ENCODE measurements at regions not wholly inside any gene's neighbourhood (a gene's known extent, or its start where the extent isn't known, plus 50 kb on each side); places are given as distances from the start of the nearest gene placed in this dataset.

DNA sequence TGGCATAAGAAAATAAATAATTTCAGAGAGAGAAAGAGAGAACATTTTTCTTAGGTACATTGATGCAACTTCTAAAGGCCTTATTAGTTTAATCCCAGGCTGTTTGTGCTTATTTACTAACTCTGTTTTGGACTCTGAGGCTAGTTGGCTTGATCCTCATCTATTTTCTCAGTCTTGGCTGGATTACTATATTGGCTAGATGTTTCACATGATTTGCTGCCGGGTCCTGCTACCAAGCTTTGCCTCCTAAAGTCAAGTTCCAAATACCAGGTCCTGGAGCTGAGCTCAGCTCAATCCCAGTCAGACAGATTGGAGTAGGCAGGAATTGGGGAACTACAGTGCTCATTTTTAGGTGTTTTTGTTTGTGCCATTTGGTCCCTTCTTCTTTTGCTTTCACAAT, 340.8 kb downstream of the BCAT1 start:
- POLR2A ChIA-PET: no interaction called here
- H3K9me1 ChIP-seq (ENCODE audit: control insufficient read depth, insufficient read depth, low read length): no peaks in the 10 kb centered on the region
- intact Hi-C loops (cut with micrococcal nuclease): no loop called here
- H3K4me1 ChIP-seq (replicated peaks in 1 of 2; ENCODE audit: control insufficient read depth in 2 of 2, insufficient read depth in 2 of 2, low read length in 2 of 2): no peaks in the 10 kb centered on the region
- DNase-seq (ENCODE audit: extremely low read depth in 1 of 4, low spot score in 3 of 4): no peak
- H3K4me3 ChIP-seq: no peak overlapping the region
- CTCF ChIA-PET (ENCODE audit: low intra/inter-chr PET ratio): no interaction called here
- H4K20me1 ChIP-seq (replicated peaks; ENCODE audit: control insufficient read depth, insufficient read depth, low read length): no peaks in the 10 kb centered on the region
- no peaks in the 10 kb centered on the region for H3K36me3 ChIP-seq (ENCODE audit: control insufficient read depth, insufficient read depth, low read length)
- no peak overlapping the region for H3K27ac ChIP-seq (ENCODE audit: extremely low read depth, low read depth, low read length)
- 0% methylated on average over 1 of the region's 1 CpG for WGBS (ENCODE audit: insufficient coverage, low coverage, missing lambda C conversion rate)
- no peaks in the 10 kb centered on the region for H3K9me3 ChIP-seq (replicated peaks; ENCODE audit: control insufficient read depth, insufficient read depth, low read depth, low read length)
- no peaks in the 10 kb centered on the region for H3K27me3 ChIP-seq (ENCODE audit: control insufficient read depth in 2 of 2, insufficient read depth in 2 of 2, low read length in 2 of 2)
- H3K9ac ChIP-seq (ENCODE audit: insufficient read depth in 1 of 2, low read depth in 2 of 2, low read length in 2 of 2): no peak overlapping the region
- in situ Hi-C loops (cut with MboI): no loop called here
- no peaks in the 10 kb centered on the region for H3K79me2 ChIP-seq (ENCODE audit: control insufficient read depth, insufficient read depth, low read length)
- no peak for FAIRE-seq
- ATAC-seq: no peak
- H3K4me2 ChIP-seq (ENCODE audit: insufficient read depth, low read length): no peak overlapping the region
- H2AFZ ChIP-seq (ENCODE audit: low read depth, low read length): no peak overlapping the region
- TF ChIP-seq ZNF124 (CRISPR knock-in tag; IDR thresholded peaks at IDR 0.05) (no peak), SREBF2 (CRISPR knock-in tag; IDR thresholded peaks at IDR 0.05) (no peak), BRD9 (IDR thresholded peaks at IDR 0.05; ENCODE audit: low read depth, partially characterized antibody) (no peak), TCF7 (IDR thresholded peaks at IDR 0.05; ENCODE audit: borderline replicate concordance) (no peak)
- TF ChIP-seq, protein P1, sequence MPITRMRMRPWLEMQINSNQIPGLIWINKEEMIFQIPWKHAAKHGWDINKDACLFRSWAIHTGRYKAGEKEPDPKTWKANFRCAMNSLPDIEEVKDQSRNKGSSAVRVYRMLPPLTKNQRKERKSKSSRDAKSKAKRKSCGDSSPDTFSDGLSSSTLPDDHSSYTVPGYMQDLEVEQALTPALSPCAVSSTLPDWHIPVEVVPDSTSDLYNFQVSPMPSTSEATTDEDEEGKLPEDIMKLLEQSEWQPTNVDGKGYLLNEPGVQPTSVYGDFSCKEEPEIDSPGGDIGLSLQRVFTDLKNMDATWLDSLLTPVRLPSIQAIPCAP (CRISPR knock-in tag; IDR thresholded peaks at IDR 0.05; ENCODE audit: borderline replicate concordance): no peak
- TF ChIP-seq, protein P2, sequence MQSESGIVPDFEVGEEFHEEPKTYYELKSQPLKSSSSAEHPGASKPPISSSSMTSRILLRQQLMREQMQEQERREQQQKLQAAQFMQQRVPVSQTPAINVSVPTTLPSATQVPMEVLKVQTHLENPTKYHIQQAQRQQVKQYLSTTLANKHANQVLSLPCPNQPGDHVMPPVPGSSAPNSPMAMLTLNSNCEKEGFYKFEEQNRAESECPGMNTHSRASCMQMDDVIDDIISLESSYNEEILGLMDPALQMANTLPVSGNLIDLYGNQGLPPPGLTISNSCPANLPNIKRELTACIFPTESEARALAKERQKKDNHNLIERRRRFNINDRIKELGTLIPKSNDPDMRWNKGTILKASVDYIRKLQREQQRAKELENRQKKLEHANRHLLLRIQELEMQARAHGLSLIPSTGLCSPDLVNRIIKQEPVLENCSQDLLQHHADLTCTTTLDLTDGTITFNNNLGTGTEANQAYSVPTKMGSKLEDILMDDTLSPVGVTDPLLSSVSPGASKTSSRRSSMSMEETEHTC (IDR thresholded peaks at IDR 0.05): no peak
- TF ChIP-seq, protein P3, sequence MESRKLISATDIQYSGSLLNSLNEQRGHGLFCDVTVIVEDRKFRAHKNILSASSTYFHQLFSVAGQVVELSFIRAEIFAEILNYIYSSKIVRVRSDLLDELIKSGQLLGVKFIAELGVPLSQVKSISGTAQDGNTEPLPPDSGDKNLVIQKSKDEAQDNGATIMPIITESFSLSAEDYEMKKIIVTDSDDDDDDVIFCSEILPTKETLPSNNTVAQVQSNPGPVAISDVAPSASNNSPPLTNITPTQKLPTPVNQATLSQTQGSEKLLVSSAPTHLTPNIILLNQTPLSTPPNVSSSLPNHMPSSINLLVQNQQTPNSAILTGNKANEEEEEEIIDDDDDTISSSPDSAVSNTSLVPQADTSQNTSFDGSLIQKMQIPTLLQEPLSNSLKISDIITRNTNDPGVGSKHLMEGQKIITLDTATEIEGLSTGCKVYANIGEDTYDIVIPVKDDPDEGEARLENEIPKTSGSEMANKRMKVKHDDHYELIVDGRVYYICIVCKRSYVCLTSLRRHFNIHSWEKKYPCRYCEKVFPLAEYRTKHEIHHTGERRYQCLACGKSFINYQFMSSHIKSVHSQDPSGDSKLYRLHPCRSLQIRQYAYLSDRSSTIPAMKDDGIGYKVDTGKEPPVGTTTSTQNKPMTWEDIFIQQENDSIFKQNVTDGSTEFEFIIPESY (CRISPR knock-in tag; IDR thresholded peaks at IDR 0.05): no peak
- TF ChIP-seq, protein P4, sequence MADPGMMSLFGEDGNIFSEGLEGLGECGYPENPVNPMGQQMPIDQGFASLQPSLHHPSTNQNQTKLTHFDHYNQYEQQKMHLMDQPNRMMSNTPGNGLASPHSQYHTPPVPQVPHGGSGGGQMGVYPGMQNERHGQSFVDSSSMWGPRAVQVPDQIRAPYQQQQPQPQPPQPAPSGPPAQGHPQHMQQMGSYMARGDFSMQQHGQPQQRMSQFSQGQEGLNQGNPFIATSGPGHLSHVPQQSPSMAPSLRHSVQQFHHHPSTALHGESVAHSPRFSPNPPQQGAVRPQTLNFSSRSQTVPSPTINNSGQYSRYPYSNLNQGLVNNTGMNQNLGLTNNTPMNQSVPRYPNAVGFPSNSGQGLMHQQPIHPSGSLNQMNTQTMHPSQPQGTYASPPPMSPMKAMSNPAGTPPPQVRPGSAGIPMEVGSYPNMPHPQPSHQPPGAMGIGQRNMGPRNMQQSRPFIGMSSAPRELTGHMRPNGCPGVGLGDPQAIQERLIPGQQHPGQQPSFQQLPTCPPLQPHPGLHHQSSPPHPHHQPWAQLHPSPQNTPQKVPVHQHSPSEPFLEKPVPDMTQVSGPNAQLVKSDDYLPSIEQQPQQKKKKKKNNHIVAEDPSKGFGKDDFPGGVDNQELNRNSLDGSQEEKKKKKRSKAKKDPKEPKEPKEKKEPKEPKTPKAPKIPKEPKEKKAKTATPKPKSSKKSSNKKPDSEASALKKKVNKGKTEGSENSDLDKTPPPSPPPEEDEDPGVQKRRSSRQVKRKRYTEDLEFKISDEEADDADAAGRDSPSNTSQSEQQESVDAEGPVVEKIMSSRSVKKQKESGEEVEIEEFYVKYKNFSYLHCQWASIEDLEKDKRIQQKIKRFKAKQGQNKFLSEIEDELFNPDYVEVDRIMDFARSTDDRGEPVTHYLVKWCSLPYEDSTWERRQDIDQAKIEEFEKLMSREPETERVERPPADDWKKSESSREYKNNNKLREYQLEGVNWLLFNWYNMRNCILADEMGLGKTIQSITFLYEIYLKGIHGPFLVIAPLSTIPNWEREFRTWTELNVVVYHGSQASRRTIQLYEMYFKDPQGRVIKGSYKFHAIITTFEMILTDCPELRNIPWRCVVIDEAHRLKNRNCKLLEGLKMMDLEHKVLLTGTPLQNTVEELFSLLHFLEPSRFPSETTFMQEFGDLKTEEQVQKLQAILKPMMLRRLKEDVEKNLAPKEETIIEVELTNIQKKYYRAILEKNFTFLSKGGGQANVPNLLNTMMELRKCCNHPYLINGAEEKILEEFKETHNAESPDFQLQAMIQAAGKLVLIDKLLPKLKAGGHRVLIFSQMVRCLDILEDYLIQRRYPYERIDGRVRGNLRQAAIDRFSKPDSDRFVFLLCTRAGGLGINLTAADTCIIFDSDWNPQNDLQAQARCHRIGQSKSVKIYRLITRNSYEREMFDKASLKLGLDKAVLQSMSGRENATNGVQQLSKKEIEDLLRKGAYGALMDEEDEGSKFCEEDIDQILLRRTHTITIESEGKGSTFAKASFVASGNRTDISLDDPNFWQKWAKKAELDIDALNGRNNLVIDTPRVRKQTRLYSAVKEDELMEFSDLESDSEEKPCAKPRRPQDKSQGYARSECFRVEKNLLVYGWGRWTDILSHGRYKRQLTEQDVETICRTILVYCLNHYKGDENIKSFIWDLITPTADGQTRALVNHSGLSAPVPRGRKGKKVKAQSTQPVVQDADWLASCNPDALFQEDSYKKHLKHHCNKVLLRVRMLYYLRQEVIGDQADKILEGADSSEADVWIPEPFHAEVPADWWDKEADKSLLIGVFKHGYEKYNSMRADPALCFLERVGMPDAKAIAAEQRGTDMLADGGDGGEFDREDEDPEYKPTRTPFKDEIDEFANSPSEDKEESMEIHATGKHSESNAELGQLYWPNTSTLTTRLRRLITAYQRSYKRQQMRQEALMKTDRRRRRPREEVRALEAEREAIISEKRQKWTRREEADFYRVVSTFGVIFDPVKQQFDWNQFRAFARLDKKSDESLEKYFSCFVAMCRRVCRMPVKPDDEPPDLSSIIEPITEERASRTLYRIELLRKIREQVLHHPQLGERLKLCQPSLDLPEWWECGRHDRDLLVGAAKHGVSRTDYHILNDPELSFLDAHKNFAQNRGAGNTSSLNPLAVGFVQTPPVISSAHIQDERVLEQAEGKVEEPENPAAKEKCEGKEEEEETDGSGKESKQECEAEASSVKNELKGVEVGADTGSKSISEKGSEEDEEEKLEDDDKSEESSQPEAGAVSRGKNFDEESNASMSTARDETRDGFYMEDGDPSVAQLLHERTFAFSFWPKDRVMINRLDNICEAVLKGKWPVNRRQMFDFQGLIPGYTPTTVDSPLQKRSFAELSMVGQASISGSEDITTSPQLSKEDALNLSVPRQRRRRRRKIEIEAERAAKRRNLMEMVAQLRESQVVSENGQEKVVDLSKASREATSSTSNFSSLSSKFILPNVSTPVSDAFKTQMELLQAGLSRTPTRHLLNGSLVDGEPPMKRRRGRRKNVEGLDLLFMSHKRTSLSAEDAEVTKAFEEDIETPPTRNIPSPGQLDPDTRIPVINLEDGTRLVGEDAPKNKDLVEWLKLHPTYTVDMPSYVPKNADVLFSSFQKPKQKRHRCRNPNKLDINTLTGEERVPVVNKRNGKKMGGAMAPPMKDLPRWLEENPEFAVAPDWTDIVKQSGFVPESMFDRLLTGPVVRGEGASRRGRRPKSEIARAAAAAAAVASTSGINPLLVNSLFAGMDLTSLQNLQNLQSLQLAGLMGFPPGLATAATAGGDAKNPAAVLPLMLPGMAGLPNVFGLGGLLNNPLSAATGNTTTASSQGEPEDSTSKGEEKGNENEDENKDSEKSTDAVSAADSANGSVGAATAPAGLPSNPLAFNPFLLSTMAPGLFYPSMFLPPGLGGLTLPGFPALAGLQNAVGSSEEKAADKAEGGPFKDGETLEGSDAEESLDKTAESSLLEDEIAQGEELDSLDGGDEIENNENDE (IDR thresholded peaks at IDR 0.05; ENCODE audit: low read depth, low read length): no peak
- no TSS peak for BruUV-seq (replicated peaks)
